NOMO-1 treated with DMSO at 0.1 percent for 48 hours (cell line): ENCODE measurements at regions not wholly inside any gene's neighbourhood (a gene's known extent, or its start where the extent isn't known, plus 50 kb on each side); places are given as distances from the start of the nearest gene placed in this dataset.
"Not testable (repeated sequence)": the region's sequence is repeated elsewhere in the genome, so short reads cannot be mapped to it uniquely, and the experiment has no call there.

ENCODE experiments used
- DNase-seq: peaks from one replicate; lab custom pipeline; 2025; ENCODE audit not compliant: unreplicated experiment; lab: John Stamatoyannopoulos, UW

- no peak for DNase-seq
Observed at GRCh38 chr21:15932726-15933125, 202.9 kb downstream of the USP25 start.

- DNase-seq, result no peak
Observed at GRCh38 chr21:15935530-15935929, 205.7 kb downstream of the USP25 start.

GRCh38 chr21:15943009-15943666 lies 213.4 kb downstream of the USP25 start:
- no peak for DNase-seq

GRCh38 chr21:15947677-15948076 lies 217.9 kb downstream of the USP25 start:
- peak; percentile 1 for DNase-seq

GRCh38 chr21:15953551-15954116 lies 223.9 kb downstream of the USP25 start:
- no peak for DNase-seq

- DNase-seq, result no peak
Observed at GRCh38 chr21:15964236-15964855, 234.6 kb downstream of the USP25 start.

GRCh38 chr21:15966231-15966630 lies 236.4 kb downstream of the USP25 start:
- DNase-seq, result no peak

GRCh38 chr21:15966651-15967050 lies 236.9 kb downstream of the USP25 start:
- DNase-seq, result no peak

- no peak for DNase-seq
Observed at GRCh38 chr21:15967661-15968060, 237.9 kb downstream of the USP25 start.

- no peak for DNase-seq
Observed at GRCh38 chr21:15968776-15969310, 239.1 kb downstream of the USP25 start.

GRCh38 chr21:15976807-15977206 lies 247.0 kb downstream of the USP25 start:
- no peak for DNase-seq

- DNase-seq, result no peak
Observed at GRCh38 chr21:15978215-15978738, 248.5 kb downstream of the USP25 start.

GRCh38 chr21:15979493-15979892 lies 249.7 kb downstream of the USP25 start:
- DNase-seq, result not testable (repeated sequence)

- DNase-seq, result no peak
Observed at GRCh38 chr21:15986277-15986676, 256.5 kb downstream of the USP25 start.

- no peak for DNase-seq
Observed at GRCh38 chr21:15992171-15992570, 262.4 kb downstream of the USP25 start.

- DNase-seq, result no peak
Observed at GRCh38 chr21:15993951-15994350, 264.2 kb downstream of the USP25 start.

GRCh38 chr21:15999741-16000140 lies 270.0 kb downstream of the USP25 start:
- DNase-seq, result no peak

- no peak for DNase-seq
Observed at GRCh38 chr21:16002874-16003466, 273.2 kb downstream of the USP25 start.

- no peak for DNase-seq
Observed at GRCh38 chr21:16004086-16004485, 274.3 kb downstream of the USP25 start.

GRCh38 chr21:16004523-16004922 lies 274.7 kb downstream of the USP25 start:
- DNase-seq, result no peak

GRCh38 chr21:16005996-16006395 lies 276.2 kb downstream of the USP25 start:
- DNase-seq, result no peak

- no peak for DNase-seq
Observed at GRCh38 chr21:16007943-16008342, 278.2 kb downstream of the USP25 start.
